ENCODE measurements at regions not wholly inside any gene's neighbourhood (a gene's known extent, or its start where the extent isn't known, plus 50 kb on each side); places are given as distances from the start of the nearest gene placed in this dataset.

DNA sequence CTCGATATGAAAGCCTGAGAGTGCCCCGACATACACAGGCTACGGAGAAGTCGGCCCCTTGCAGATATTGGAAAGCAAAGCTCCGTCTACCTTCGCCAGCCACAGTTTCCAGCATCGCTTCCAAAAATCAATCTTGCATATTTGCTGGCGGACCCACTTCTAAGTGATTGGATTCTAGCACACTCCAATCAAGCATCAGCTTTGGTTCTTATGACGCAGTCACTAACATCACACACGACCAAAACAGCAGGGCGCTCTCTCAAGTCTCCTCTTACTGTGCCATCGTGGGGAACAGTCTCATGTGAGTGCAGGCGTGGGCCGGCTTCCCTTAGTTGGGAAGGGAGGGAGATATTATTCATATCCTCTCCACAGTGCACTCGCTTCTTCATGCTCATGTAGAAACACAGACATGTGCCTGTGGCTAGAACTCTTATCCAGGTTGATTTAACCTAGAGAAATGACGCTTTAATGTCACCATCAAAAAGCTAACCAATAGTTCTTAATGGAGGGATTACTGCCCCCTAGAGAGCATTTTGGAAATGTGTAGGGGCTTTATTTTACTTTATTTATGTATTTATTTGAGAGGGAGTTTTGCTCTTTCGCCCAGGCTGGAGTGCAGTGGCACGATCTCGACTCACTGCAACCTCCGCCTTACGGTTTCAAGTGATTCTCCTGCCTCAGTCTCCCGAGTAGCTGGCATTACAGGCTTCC lies 229.8 kb downstream of the SOD2 start:
- in situ Hi-C loops (cut with MboI; ENCODE audit: low pct_unique_long_range_greater_than_20kb, low sequenced_read_pairs, unreplicated experiment): no loop called here
- TF ChIP-seq, protein P1, sequence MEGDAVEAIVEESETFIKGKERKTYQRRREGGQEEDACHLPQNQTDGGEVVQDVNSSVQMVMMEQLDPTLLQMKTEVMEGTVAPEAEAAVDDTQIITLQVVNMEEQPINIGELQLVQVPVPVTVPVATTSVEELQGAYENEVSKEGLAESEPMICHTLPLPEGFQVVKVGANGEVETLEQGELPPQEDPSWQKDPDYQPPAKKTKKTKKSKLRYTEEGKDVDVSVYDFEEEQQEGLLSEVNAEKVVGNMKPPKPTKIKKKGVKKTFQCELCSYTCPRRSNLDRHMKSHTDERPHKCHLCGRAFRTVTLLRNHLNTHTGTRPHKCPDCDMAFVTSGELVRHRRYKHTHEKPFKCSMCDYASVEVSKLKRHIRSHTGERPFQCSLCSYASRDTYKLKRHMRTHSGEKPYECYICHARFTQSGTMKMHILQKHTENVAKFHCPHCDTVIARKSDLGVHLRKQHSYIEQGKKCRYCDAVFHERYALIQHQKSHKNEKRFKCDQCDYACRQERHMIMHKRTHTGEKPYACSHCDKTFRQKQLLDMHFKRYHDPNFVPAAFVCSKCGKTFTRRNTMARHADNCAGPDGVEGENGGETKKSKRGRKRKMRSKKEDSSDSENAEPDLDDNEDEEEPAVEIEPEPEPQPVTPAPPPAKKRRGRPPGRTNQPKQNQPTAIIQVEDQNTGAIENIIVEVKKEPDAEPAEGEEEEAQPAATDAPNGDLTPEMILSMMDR (IDR thresholded peaks at IDR 0.05; ENCODE audit: extremely low read depth, insufficient read depth, missing control alignments): peak; percentile 38
- DNase-seq (ENCODE audit: low spot score): no peak

DNA sequence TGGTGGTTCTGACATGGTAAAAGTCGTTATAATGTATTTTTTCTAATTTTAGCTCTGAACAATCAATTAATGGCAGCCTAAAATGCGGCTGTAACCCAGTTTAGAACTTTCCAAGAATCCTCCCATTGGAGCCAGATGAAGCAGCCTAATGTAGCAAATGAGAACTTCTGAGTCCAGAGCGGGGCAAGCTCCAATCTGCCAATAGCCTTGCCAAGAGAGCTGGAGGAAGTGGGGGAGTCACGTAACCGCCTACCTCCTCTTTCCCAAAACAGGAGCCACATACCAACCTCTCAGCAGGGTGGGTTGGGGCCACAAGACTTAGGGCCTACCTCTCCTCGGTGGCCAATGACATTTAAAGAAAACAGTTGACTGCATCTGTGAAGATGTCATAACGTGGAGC lies 230.6 kb downstream of the SOD2 start:
- in situ Hi-C loops (cut with MboI; ENCODE audit: low pct_unique_long_range_greater_than_20kb, low sequenced_read_pairs, unreplicated experiment): no loop called here
- TF ChIP-seq, protein P1 (IDR thresholded peaks at IDR 0.05; ENCODE audit: extremely low read depth, insufficient read depth, missing control alignments): no peak
- DNase-seq (ENCODE audit: low spot score): no peak

DNA sequence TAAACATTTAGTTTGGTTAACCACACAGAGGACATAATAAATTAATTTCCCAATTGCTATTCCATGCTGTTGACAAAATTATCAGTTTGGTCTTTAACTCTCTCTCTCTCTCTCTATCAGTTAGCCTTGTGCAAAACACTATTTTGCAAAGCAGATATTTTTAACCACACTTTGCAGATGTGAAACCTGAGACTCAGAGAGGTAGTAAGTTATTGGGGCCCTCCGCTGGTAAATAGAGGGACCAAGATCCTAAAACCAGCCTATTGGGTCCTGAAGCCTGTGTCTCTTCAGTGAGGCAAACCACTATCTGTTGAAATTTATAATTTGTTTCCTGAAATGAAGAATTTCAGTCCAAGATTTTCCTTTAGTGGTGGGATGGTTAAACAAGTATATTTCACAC lies 231.0 kb downstream of the SOD2 start:
- DNase-seq (ENCODE audit: low spot score): peak; percentile 44
- in situ Hi-C loops (cut with MboI; ENCODE audit: low pct_unique_long_range_greater_than_20kb, low sequenced_read_pairs, unreplicated experiment): no loop called here
- TF ChIP-seq, protein P1 (IDR thresholded peaks at IDR 0.05; ENCODE audit: extremely low read depth, insufficient read depth, missing control alignments): peak; percentile 37

DNA sequence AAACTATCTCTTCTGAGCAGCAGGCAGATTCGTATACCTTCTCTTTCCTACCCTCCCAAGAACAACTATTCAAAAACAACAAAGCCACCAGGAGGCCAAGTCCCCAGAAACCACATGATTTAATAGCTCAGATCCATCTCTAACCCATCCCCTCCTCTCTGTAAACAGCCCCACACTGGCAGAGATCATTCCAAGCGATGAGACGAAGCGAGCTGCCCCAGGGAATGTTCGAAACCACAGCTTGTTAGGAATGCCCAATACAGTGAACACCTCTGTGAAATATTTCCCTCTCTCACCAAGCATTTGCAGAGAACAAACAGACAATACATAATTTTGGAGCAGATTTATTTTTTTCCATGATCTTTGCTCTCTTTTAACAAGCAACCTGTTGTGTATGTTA lies 231.8 kb downstream of the SOD2 start:
- TF ChIP-seq, protein P1 (IDR thresholded peaks at IDR 0.05; ENCODE audit: extremely low read depth, insufficient read depth, missing control alignments): no peak
- no peak for DNase-seq (ENCODE audit: low spot score)
- in situ Hi-C loops (cut with MboI; ENCODE audit: low pct_unique_long_range_greater_than_20kb, low sequenced_read_pairs, unreplicated experiment): no loop called here

DNA sequence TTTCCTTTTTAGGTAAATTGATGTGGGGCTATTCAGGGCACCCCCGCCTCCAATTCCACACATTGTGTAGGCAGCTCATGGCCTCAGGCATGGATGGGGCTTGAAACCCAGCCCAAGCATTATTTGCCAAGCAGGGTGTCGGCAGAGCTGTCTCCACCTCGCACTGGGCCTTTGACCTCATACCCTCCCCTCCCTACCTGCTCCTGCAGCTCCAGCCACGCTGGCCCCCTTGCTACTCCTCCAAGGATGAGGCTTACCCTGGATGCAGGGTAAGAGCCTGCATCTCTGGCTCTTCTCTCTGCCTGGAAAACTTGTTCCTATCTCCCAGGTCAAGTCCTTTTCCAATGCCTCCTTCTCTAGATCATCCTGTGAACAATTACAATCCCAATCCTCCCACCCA lies 232.6 kb downstream of the SOD2 start:
- TF ChIP-seq, protein P1 (IDR thresholded peaks at IDR 0.05; ENCODE audit: extremely low read depth, insufficient read depth, missing control alignments): no peak
- in situ Hi-C loops (cut with MboI; ENCODE audit: low pct_unique_long_range_greater_than_20kb, low sequenced_read_pairs, unreplicated experiment): no loop called here
- no peak for DNase-seq (ENCODE audit: low spot score)

DNA sequence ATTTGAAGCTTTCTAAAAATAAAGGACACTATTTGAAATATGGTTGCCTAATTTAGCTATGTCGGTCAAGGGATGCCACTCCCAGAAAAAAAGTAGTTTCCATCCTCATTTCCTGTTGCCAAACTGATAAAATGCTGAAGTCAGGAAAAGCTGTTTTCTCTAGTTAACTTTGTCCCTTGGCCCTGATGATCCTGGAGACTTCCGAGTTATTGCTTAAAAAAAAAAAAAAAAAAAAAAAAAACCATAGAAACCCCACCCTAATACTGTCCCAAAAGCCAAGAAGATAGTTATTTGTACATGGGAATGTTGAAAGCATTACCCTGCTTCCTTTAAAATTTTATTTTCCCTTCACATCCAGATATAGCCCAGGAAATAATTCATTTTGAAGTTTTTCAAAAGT lies 236.7 kb downstream of the SOD2 start:
- DNase-seq (ENCODE audit: low spot score): no peak
- TF ChIP-seq, protein P1 (IDR thresholded peaks at IDR 0.05; ENCODE audit: extremely low read depth, insufficient read depth, missing control alignments): no peak
- in situ Hi-C loops (cut with MboI; ENCODE audit: low pct_unique_long_range_greater_than_20kb, low sequenced_read_pairs, unreplicated experiment): no loop called here

Measured in GM13977 (cell line).